ENCODE measurements at regions not wholly inside any gene's neighbourhood (a gene's known extent, or its start where the extent isn't known, plus 50 kb on each side); places are given as distances from the start of the nearest gene placed in this dataset.

- no peak for DNase-seq
These were observed 392.4 kb downstream of the RNF144A start for GRCh38 chr2:7309582-7309981.

GRCh38 chr2:7324706-7325105 is 407.5 kb downstream of the RNF144A start:
- no peak for DNase-seq

GRCh38 chr2:7325186-7325585 is 408.0 kb downstream of the RNF144A start:
- no peak for DNase-seq

GRCh38 chr2:7329465-7329864 is 412.3 kb downstream of the RNF144A start:
- DNase-seq, result no peak

- DNase-seq, result no peak
These were observed 416.1 kb downstream of the RNF144A start for GRCh38 chr2:7333189-7333765.

GRCh38 chr2:7333960-7334493 is 416.8 kb downstream of the RNF144A start:
- DNase-seq, result no peak

- no peak for DNase-seq
These were observed 421.7 kb downstream of the RNF144A start for GRCh38 chr2:7338961-7339360.

GRCh38 chr2:7346336-7346735 is 429.1 kb downstream of the RNF144A start:
- no peak for DNase-seq

- DNase-seq, result no peak
These were observed 431.5 kb downstream of the RNF144A start for GRCh38 chr2:7348761-7349160.

GRCh38 chr2:7352191-7352590 is 435.0 kb downstream of the RNF144A start:
- DNase-seq, result no peak

- DNase-seq, result no peak
These were observed 436.4 kb downstream of the RNF144A start for GRCh38 chr2:7353571-7353970.

GRCh38 chr2:7355781-7356180 is 438.6 kb downstream of the RNF144A start:
- DNase-seq, result no peak

GRCh38 chr2:7356909-7357584 is 439.8 kb downstream of the RNF144A start:
- no peak for DNase-seq

GRCh38 chr2:7357993-7358392 is 440.8 kb downstream of the RNF144A start:
- no peak for DNase-seq

- DNase-seq, result no peak
These were observed 441.7 kb downstream of the RNF144A start for GRCh38 chr2:7358865-7359447.

GRCh38 chr2:7363906-7364305 is 446.7 kb downstream of the RNF144A start:
- no peak for DNase-seq

- DNase-seq, result no peak
These were observed 451.0 kb downstream of the RNF144A start for GRCh38 chr2:7368211-7368610.

GRCh38 chr2:7373156-7373555 is 455.9 kb downstream of the RNF144A start:
- no peak for DNase-seq

GRCh38 chr2:7375901-7376300 is 458.7 kb downstream of the RNF144A start:
- no peak for DNase-seq

GRCh38 chr2:7377916-7378569 is 460.8 kb downstream of the RNF144A start:
- DNase-seq, result peak; percentile 47

- no peak for DNase-seq
These were observed 461.4 kb downstream of the RNF144A start for GRCh38 chr2:7378591-7378990.

GRCh38 chr2:7379799-7380198 is 462.6 kb downstream of the RNF144A start:
- DNase-seq, result no peak

GRCh38 chr2:7384773-7385349 is 467.6 kb downstream of the RNF144A start:
- DNase-seq, result no peak

All from NCI-H1092 (cell line).